ENCODE measurements at regions not wholly inside any gene's neighbourhood (a gene's known extent, or its start where the extent isn't known, plus 50 kb on each side); places are given as distances from the start of the nearest gene placed in this dataset.

DNA sequence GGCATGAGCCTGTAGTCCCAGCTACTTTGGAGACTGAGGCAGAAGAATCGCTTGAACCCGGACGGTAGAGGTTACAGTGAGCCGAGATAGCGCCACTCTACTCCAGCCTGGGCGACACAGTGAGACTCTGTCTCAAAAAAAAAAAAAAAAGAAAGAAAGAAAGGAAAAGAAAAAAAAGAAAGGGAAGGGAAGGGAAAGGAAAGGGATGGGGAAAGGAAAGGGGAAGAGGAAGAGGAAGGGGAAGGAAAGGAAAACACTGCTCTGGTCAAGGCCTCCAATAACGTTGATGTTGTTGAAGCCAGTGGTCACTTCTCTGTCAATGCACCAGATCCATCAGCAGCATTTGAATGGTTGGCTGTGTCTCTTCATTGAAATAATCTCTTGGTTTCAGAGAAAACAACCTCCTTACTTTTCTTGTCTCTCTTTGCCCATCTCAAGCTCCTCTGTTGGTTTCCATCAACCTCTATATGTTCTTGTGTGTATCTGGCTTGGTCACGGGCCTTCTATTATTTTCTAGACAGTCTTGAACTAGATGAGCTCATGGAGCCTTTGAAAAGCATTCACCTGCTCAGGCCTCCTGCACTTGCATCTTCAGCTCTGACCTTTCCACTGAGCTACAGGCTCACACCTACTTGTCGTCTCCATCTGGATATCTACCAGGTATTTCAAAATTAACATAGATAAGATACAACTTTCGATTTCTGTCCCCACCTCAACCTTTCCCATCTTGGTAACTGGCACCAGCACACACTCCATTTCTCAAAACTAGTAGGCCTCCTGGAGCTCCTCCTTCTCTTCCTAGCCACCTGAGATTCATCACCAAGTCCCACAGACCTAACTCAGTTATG lies 69.4 kb upstream of the LAPTM4A start:
- H3K27ac ChIP-seq = no peak overlapping the region
- TF ChIP-seq CTCF (IDR thresholded peaks at IDR 0.05) = no peak
- no peaks in the 10 kb centered on the region for H3K9me3 ChIP-seq
- no peaks in the 10 kb centered on the region for H3K27me3 ChIP-seq (ENCODE audit: low read depth)
- H3K36me3 ChIP-seq = no peaks in the 10 kb centered on the region
- intact Hi-C loops (cut with DNase I) = no loop called here
- H3K4me1 ChIP-seq = no peaks in the 10 kb centered on the region
- ATAC-seq (no peak), DNase-seq (no peak)
- H3K4me3 ChIP-seq = no peak overlapping the region

- intact Hi-C loops (cut with DNase I) = no loop called here
- no peak for TF ChIP-seq CTCF (IDR thresholded peaks at IDR 0.05)
- no peaks in the 10 kb centered on the region for H3K4me1 ChIP-seq
- DNase-seq = no peak
- H3K9me3 ChIP-seq = no peaks in the 10 kb centered on the region
- no peaks in the 10 kb centered on the region for H3K27me3 ChIP-seq (ENCODE audit: low read depth)
- H3K4me3 ChIP-seq = no peak overlapping the region
- no peak overlapping the region for H3K27ac ChIP-seq
- H3K36me3 ChIP-seq = no peaks in the 10 kb centered on the region
- no peak for ATAC-seq
These were observed 66.6 kb upstream of the LAPTM4A start for GRCh38 chr2:20118051-20118450.

GRCh38 chr2:20115902-20116301 lies 64.5 kb upstream of the LAPTM4A start:
- TF ChIP-seq CTCF (IDR thresholded peaks at IDR 0.05) = no peak
- Histone ChIP-seq H3K4me3 (no peak overlapping the region), H3K9me3 (no peaks in the 10 kb centered on the region), H3K4me1 (no peaks in the 10 kb centered on the region), H3K27me3 (ENCODE audit: low read depth) (no peaks in the 10 kb centered on the region), H3K36me3 (no peaks in the 10 kb centered on the region), H3K27ac (no peak overlapping the region)
- ATAC-seq = no peak
- no peak for DNase-seq
- intact Hi-C loops (cut with DNase I) = no loop called here

DNA sequence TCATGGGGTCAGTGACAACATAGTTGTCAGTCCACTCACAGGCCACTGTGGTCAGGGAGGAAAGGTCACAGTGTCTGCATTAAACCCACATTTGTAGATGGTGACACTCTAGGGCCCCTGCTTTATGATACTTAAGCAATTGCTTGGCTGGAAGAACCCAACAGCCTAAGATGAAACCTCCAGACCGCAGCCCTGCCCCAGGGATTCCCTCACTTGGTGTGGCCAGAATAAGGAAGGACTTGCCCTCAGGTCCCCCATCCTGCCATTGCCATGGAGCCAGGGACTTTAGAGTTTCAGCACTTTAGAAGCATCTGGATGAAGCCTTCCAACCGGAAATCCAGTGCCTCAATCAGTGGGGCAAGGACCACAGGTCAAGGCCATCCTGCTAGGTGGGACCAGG lies 63.9 kb upstream of the LAPTM4A start:
- Histone ChIP-seq H3K9me3 (no peaks in the 10 kb centered on the region), H3K4me3 (no peak overlapping the region), H3K27me3 (ENCODE audit: low read depth) (no peaks in the 10 kb centered on the region), H3K27ac (no peak overlapping the region), H3K4me1 (no peaks in the 10 kb centered on the region), H3K36me3 (no peaks in the 10 kb centered on the region)
- ATAC-seq (no peak), DNase-seq (no peak)
- TF ChIP-seq CTCF (IDR thresholded peaks at IDR 0.05) = no peak
- intact Hi-C loops (cut with DNase I) = no loop called here

- intact Hi-C loops (cut with DNase I) = no loop called here
- DNase-seq (no peak), ATAC-seq (no peak)
These were observed 62.8 kb upstream of the LAPTM4A start for GRCh38 chr2:20113986-20114938.

More at GRCh38 chr2:20113986-20114938, 62.8 kb upstream of the LAPTM4A start:
- Histone ChIP-seq H3K27ac (no peak overlapping the region), H3K4me3 (no peak overlapping the region), H3K4me1 (no peaks in the 10 kb centered on the region), H3K36me3 (no peaks in the 10 kb centered on the region), H3K27me3 (ENCODE audit: low read depth) (no peaks in the 10 kb centered on the region), H3K9me3 (no peaks in the 10 kb centered on the region)
- no peak for TF ChIP-seq CTCF (IDR thresholded peaks at IDR 0.05)
